MCF 10A (cell line): ENCODE measurements at regions not wholly inside any gene's neighbourhood (a gene's known extent, or its start where the extent isn't known, plus 50 kb on each side); places are given as distances from the start of the nearest gene placed in this dataset.

Experiments
- BruUV-seq: library from RNA; stranded (reverse); fragments of 400-500 nt; replicated peaks from 2 replicates; lab custom pipeline; 2021; lab: Mats Ljungman, UMichigan
- CTCF ChIA-PET: fragments of 300-600 bp; sonication (Branson Sonifier 250); formaldehyde crosslinking; extraction: SDS; loops from one replicate; lab custom pipeline; 2021; ENCODE audit warnings: antibody characterized with exemption, inconsistent platforms; lab: Yijun Ruan, JAX
- POLR2A ChIA-PET: fragments of 300-600, 350-650 bp; sonication (Branson Sonifier 250); formaldehyde crosslinking; extraction: SDS; loops from one replicate; lab custom pipeline; 2020; ENCODE audit warnings: antibody characterized with exemption, inconsistent platforms; lab: Yijun Ruan, JAX
- DNase-seq: peaks from one replicate; pipeline ENCODE4 v3.0.0-alpha.2; 2018; ENCODE audit not compliant: unreplicated experiment
- H3K27ac Mint-ChIP-seq: one replicate; pipeline ENCODE4 v1.8.0; 2022; ENCODE audit warnings: mild to moderate bottlenecking, low read depth, mixed read lengths; ENCODE audit not compliant: unreplicated experiment
- H3K27me3 Mint-ChIP-seq: one replicate; pipeline ENCODE4 v1.8.0; 2022; ENCODE audit warnings: mixed read lengths; ENCODE audit not compliant: insufficient read depth, unreplicated experiment
- H3K36me3 Mint-ChIP-seq: one replicate; pipeline ENCODE4 v1.8.0; 2022; ENCODE audit warnings: mild to moderate bottlenecking, moderate library complexity, mixed read lengths; ENCODE audit not compliant: insufficient read depth, unreplicated experiment
- H3K4me1 Mint-ChIP-seq: one replicate; pipeline ENCODE4 v1.8.0; 2022; ENCODE audit warnings: mixed read lengths; ENCODE audit not compliant: insufficient read depth, unreplicated experiment
- H3K4me3 Mint-ChIP-seq: one replicate; pipeline ENCODE4 v1.8.0; 2022; ENCODE audit warnings: mild to moderate bottlenecking, moderate library complexity, mixed read lengths; ENCODE audit not compliant: unreplicated experiment
- H3K9me3 Mint-ChIP-seq: one replicate; pipeline ENCODE4 v1.8.0; 2022; ENCODE audit warnings: mixed read lengths; ENCODE audit not compliant: unreplicated experiment
- intact Hi-C: fragments of 100-400 bp; cut with micrococcal nuclease; formaldehyde crosslinking; loops from 2 replicates; pipeline ENCODE4 v1.14.1; 2022
- TF ChIP-seq, protein P1 (sequence below): fragments of 200-600 bp; IDR thresholded peaks from one replicate; pipeline ENCODE4 v1.8.0; 2022; ENCODE audit warnings: antibody characterized with exemption, mild to moderate bottlenecking; ENCODE audit not compliant: unreplicated experiment

DNA sequence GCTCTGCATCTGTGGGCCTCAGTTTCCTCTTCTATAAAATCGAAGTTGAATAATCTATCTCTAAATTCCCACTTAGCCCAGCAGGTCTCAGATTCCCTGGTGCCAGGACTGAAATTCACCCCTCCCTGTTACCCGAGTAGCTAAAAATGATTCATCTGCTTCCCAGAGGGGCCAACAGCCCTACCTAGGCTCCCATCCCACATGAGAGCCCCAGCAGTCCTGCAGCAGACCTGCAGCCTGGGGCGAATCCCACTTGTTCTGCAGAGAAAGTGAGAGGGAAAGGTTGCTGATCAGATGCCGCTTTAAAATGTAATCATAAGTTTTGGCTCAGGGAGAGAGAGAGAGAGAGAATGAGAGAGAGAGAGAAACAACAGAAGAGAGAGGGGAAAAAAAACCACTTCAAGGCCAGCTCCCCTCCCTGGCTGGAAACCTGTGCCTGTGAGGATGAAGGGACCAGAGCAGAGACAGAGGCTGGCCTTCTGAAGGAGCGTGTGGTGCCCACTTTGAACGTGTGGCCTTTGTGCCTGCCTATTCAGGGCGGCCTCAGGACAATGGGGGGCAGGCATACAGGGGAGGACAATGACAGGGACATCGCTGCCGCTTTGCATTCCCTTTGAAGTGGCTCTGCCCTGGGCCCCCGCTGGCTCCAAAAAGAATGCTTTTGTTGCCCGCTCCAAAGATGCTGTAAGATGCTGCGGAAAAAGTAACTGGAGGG, 85.2 kb upstream of the NKD1 start:
- no peak overlapping the region for H3K4me3 Mint-ChIP-seq
- H3K4me1 Mint-ChIP-seq, result no peaks in the 10 kb centered on the region
- ChIA-PET CTCF (interaction anchor here (1.2 kb wide), 1 partner anchor 13 kb away, joined by 3 read pairs; no protein-coding TSS in a partner anchor), POLR2A (no interaction called here)
- H3K36me3 Mint-ChIP-seq, result no peaks in the 10 kb centered on the region
- no TSS peak for BruUV-seq
- H3K9me3 Mint-ChIP-seq, result no peaks in the 10 kb centered on the region
- no peak overlapping the region for H3K27ac Mint-ChIP-seq
- intact Hi-C loops, result no loop called here
- no peak for DNase-seq
- H3K27me3 Mint-ChIP-seq, result peaks cover 10% of the 10 kb centered on the region
- TF ChIP-seq, protein P1, sequence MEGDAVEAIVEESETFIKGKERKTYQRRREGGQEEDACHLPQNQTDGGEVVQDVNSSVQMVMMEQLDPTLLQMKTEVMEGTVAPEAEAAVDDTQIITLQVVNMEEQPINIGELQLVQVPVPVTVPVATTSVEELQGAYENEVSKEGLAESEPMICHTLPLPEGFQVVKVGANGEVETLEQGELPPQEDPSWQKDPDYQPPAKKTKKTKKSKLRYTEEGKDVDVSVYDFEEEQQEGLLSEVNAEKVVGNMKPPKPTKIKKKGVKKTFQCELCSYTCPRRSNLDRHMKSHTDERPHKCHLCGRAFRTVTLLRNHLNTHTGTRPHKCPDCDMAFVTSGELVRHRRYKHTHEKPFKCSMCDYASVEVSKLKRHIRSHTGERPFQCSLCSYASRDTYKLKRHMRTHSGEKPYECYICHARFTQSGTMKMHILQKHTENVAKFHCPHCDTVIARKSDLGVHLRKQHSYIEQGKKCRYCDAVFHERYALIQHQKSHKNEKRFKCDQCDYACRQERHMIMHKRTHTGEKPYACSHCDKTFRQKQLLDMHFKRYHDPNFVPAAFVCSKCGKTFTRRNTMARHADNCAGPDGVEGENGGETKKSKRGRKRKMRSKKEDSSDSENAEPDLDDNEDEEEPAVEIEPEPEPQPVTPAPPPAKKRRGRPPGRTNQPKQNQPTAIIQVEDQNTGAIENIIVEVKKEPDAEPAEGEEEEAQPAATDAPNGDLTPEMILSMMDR, result no peak

DNA sequence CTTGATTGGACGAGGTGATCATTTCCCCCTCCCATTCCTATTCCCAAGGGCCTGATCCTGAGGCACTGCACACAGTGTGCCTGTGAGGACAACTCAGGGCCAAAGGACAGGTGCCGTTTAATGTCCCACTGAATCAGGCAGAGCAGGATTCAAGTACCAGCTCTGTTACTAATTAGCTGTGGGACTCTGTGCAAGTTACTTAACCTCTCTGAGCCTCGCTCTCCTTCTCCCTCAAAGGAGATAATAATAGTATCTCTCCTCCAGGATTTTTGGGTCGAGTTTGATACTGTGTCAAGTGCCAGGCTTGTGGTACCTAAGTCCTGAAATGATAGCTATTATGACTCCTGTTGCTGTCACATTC, 86.8 kb upstream of the NKD1 start:
- no peaks in the 10 kb centered on the region for H3K4me1 Mint-ChIP-seq
- CTCF ChIA-PET, result interaction anchor here (0.7 kb wide), 1 partner anchor 8 kb away, joined by 3 read pairs; no protein-coding TSS in a partner anchor
- BruUV-seq, result no TSS peak
- TF ChIP-seq, protein P1, result no peak
- H3K4me3 Mint-ChIP-seq, result no peak overlapping the region
- intact Hi-C loops, result no loop called here
- no peaks in the 10 kb centered on the region for H3K9me3 Mint-ChIP-seq
- peaks cover 10% of the 10 kb centered on the region for H3K27me3 Mint-ChIP-seq
- no peak for DNase-seq
- no peak overlapping the region for H3K27ac Mint-ChIP-seq
- H3K36me3 Mint-ChIP-seq, result no peaks in the 10 kb centered on the region
- POLR2A ChIA-PET, result no interaction called here

DNA sequence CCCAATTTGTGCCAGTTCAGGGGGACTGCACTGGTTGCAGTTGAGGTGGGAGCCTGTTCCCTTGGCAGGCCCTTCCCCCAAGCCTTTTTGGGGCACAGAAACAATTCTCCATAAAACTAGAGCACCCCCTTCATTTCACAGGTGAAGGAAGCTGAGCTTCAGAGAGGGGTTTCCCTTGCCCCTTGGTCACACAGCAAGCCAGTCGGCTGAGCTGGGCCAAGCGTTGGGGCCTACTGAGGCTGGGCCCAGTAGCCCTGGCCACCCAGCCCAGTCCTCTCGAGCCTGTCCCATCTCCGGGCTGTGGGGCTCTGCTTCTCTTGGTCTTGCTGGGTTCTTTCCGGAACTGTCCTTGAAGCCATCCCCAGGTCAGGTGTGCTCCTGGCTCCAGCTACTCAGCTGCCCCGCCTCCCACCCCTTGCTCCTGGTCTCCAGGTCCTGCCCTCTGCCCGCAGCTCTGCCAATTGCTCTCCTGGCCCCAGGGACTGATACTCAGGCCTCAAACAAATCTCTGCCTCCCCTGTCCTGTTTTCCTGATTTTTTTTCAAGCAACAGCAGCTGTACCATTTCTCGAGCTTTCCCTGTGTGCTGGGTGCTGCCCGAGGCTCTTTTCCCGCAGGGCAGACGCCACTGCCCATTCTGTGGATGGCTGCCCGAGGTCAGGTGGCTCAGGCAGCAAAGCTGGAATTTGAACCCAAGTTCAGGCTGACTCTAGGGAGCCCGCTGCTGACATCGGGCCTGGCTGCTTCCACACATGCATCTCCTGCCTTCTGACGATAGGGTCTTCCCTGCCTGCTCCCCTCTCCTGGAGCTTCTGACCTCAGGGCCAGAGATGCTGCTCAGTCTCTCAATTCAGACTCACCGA, 87.4 kb upstream of the NKD1 start:
- DNase-seq, result no peak
- BruUV-seq, result no TSS peak
- Mint-ChIP-seq H3K9me3 (no peaks in the 10 kb centered on the region), H3K4me3 (no peak overlapping the region), H3K4me1 (no peaks in the 10 kb centered on the region), H3K36me3 (no peaks in the 10 kb centered on the region), H3K27me3 (peaks cover 10% of the 10 kb centered on the region), H3K27ac (no peak overlapping the region)
- intact Hi-C loops, result no loop called here
- ChIA-PET CTCF (interaction anchor here (0.6 to 0.7 kb wide), 2 partner anchors 32 to 417 kb away, joined by 3 read pairs; no protein-coding TSS in a partner anchor), POLR2A (no interaction called here)
- TF ChIP-seq, protein P1, result no peak

DNA sequence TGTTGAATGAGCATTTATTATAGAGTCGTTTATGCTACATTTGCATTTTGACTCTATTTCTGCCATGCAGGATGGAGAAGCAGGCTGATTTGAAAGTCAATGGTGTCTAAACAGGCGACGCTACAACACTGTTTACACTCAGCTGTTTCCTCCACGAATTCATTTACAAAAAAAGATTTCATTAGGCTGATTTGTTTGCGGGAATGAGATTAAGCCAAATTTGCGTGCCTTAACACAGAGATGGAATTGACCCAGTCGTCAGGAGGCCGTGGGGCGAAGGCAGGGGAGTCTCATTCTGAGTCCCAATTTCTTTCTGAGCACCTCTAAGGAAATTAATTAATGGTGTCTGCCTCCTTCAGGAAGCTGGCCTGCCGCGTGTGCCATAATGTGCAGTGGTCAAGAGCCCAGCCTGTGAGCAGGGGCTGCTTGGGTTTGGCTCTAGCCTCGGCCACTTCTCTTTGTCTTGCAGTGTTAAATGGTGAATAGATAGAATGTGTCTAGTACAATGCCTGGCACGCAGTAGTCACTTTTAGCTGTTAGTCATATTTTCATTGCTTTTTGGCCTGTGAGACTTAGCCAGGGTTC, 88.6 kb upstream of the NKD1 start:
- Mint-ChIP-seq H3K9me3 (no peaks in the 10 kb centered on the region), H3K27me3 (peaks cover 10% of the 10 kb centered on the region), H3K4me3 (no peak overlapping the region), H3K27ac (no peak overlapping the region), H3K4me1 (no peaks in the 10 kb centered on the region), H3K36me3 (no peaks in the 10 kb centered on the region)
- no peak for DNase-seq
- no TSS peak for BruUV-seq
- POLR2A ChIA-PET, result no interaction called here
- CTCF ChIA-PET, result no interaction called here
- TF ChIP-seq, protein P1, result no peak
- intact Hi-C loops, result no loop called here
